SK-N-MC (cell line): ENCODE measurements at regions not wholly inside any gene's neighbourhood (a gene's known extent, or its start where the extent isn't known, plus 50 kb on each side); places are given as distances from the start of the nearest gene placed in this dataset.

Experiments
- EZH2 ChIP-seq: fragments of 200-600 bp; sonication (generic); IDR thresholded peaks from one replicate; pipeline ENCODE4 v1.6.1; 2017; ENCODE audit warnings: antibody characterized with exemption
- POLR2AphosphoS5 ChIP-seq: IDR thresholded peaks from 2 replicates; pipeline ENCODE4 v1.6.1; 2012; ENCODE audit warnings: mild to moderate bottlenecking, low read depth, low read length, borderline replicate concordance

DNA sequence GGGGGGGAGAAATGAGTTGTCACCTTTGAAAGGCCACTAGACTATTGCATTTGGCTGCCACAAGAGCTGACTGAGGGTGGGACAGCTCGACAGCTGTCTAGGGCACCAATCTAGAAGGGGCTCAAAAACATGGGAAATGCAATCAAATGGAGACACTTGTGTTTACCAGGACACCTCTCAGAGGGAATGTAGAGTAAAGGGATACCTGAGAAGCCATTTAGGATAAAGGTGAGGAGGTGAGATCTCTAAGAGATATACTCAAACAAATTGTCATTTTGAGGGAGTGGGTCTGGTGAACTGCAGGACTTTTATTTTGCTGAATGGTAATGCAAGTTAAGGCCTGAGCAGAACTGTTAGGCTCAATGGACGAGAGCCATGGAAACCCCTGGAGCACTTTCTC, 159.8 kb downstream of the DDX1 start:
- TF ChIP-seq POLR2AphosphoS5: no peak
- TF ChIP-seq EZH2: no peak
